Chondrocyte (in vitro differentiated cells): ENCODE measurements at regions not wholly inside any gene's neighbourhood (a gene's known extent, or its start where the extent isn't known, plus 50 kb on each side); places are given as distances from the start of the nearest gene placed in this dataset.
"Not testable (repeated sequence)": the region's sequence is repeated elsewhere in the genome, so short reads cannot be mapped to it uniquely, and the experiment has no call there.

Experiments
- DNase-seq: peaks from one replicate; pipeline ENCODE4 v3.0.0; 2021; ENCODE audit warnings: mixed read lengths, low spot score
- H3K27ac Mint-ChIP-seq: one replicate; pipeline ENCODE4 v1.8.0; 2021; ENCODE audit warnings: mild to moderate bottlenecking, moderate library complexity, mixed read lengths; ENCODE audit not compliant: unreplicated experiment
- H3K27me3 Mint-ChIP-seq: 2 replicates; pipeline ENCODE4 v1.8.0; 2021; ENCODE audit warnings: low read depth, mixed read lengths
- H3K36me3 Mint-ChIP-seq: 2 replicates; pipeline ENCODE4 v1.8.0; 2021; ENCODE audit warnings: low read depth, mixed read lengths
- H3K4me1 Mint-ChIP-seq: 2 replicates; pipeline ENCODE4 v1.8.0; 2021; ENCODE audit warnings: low read depth, mild to moderate bottlenecking, mixed read lengths
- H3K4me3 Mint-ChIP-seq: one replicate; pipeline ENCODE4 v1.8.0; 2021; ENCODE audit warnings: mild to moderate bottlenecking, moderate library complexity, mixed read lengths; ENCODE audit not compliant: unreplicated experiment
- H3K9me3 Mint-ChIP-seq: 2 replicates; pipeline ENCODE4 v1.8.0; 2021; ENCODE audit warnings: low read depth, mixed read lengths
- TF ChIP-seq, protein P1 (sequence below): fragments of 200-600 bp; sonication (generic); IDR thresholded peaks from 2 replicates; pipeline ENCODE4 v1.5.0; 2021; ENCODE audit warnings: antibody characterized with exemption, mild to moderate bottlenecking, moderate library complexity

DNA sequence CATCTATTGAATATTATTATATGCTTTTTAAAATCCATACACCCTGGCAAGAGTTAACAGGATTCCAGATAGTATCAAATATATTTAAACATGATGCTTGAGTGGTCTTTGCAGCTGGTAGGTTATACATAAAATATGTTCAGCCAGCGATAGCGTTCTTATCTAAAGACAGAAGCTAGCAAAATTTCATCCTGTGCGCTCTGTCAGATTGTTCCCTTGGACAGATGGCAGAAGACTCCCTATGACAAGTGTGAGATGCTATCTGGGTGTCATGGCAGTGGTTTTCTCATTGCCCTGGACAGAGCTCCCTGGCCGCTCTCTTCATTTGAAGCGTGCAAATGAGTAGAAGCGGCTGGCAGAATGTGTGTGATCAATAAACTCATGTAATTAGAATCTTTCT is 175.2 kb upstream of the SOX14 start:
- TF ChIP-seq, protein P1, sequence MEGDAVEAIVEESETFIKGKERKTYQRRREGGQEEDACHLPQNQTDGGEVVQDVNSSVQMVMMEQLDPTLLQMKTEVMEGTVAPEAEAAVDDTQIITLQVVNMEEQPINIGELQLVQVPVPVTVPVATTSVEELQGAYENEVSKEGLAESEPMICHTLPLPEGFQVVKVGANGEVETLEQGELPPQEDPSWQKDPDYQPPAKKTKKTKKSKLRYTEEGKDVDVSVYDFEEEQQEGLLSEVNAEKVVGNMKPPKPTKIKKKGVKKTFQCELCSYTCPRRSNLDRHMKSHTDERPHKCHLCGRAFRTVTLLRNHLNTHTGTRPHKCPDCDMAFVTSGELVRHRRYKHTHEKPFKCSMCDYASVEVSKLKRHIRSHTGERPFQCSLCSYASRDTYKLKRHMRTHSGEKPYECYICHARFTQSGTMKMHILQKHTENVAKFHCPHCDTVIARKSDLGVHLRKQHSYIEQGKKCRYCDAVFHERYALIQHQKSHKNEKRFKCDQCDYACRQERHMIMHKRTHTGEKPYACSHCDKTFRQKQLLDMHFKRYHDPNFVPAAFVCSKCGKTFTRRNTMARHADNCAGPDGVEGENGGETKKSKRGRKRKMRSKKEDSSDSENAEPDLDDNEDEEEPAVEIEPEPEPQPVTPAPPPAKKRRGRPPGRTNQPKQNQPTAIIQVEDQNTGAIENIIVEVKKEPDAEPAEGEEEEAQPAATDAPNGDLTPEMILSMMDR, result no peak
- Mint-ChIP-seq H3K4me3 (no peak overlapping the region), H3K9me3 (peaks cover 5% of the 10 kb centered on the region), H3K27ac (no peak overlapping the region), H3K4me1 (no peaks in the 10 kb centered on the region), H3K27me3 (no peaks in the 10 kb centered on the region), H3K36me3 (no peaks in the 10 kb centered on the region)
- no peak for DNase-seq

DNA sequence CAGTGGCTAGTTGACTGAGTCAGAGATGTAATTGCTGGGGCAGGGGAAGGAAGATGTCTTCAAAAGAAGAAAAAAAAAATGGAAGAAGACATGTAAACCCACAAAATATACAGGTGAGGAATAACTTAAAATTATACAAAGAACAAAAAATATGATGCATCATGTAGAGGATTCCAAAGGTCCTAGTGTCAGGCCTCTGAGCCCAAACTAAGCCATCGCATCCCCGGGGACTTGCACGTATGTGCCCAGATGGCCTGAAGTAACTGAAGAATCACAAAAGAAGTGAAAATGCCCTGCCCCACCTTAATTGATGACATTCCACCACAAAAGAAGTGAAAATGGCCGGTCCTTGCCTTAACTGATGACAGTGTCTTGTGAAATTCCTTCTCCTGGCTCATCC is 168.7 kb upstream of the SOX14 start:
- not testable (repeated sequence) for DNase-seq, H3K27ac Mint-ChIP-seq, H3K36me3 Mint-ChIP-seq, H3K4me1 Mint-ChIP-seq, H3K27me3 Mint-ChIP-seq, H3K4me3 Mint-ChIP-seq
- H3K9me3 Mint-ChIP-seq, result peaks cover 18% of the 10 kb centered on the region

DNA sequence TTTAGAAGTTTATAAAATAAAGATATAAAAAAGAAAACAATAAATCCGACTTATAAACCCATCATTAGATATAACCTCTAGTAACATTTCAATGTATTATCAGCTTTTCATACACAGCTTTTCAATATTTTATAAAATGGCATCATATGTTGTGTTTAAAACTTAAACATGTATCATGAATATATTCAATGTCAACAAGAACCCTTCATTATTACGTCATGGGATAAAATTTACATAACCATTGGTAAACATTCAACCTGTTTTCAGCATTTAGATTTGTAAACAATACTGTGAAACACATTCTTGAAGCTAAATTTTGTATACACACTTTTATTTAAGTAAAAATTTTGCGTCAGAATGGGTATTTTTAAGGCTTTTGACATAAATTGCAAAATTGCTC is 153.4 kb upstream of the SOX14 start:
- TF ChIP-seq, protein P1, result no peak
- Mint-ChIP-seq H3K27ac (no peak overlapping the region), H3K27me3 (peaks cover 2% of the 10 kb centered on the region), H3K4me3 (no peak overlapping the region), H3K9me3 (no peaks in the 10 kb centered on the region), H3K4me1 (no peaks in the 10 kb centered on the region), H3K36me3 (no peaks in the 10 kb centered on the region)
- DNase-seq, result no peak

DNA sequence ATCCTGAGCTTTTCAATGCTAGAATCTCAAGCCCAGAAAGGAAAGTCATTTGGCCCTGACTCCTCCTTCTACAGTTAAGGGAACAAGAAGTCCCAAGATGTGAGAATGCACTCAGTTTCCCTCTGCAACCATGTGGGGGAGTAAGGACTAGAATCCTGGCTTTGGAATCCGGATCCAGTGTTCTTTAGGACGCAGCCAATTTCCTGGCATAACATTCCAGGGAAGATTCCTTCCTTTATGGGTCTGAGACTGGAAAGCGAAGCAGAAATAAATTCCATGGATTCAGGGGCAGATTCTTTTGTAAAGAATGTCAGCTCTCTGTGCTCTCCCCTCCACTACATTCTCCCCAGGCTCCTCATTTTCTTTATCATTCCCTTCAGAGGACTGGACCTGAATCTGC is 151.8 kb upstream of the SOX14 start:
- TF ChIP-seq, protein P1, result no peak
- H3K36me3 Mint-ChIP-seq, result no peaks in the 10 kb centered on the region
- H3K4me1 Mint-ChIP-seq, result no peaks in the 10 kb centered on the region
- no peak overlapping the region for H3K4me3 Mint-ChIP-seq
- no peak for DNase-seq
- no peaks in the 10 kb centered on the region for H3K9me3 Mint-ChIP-seq
- H3K27ac Mint-ChIP-seq, result no peak overlapping the region
- peaks cover 2% of the 10 kb centered on the region for H3K27me3 Mint-ChIP-seq

DNA sequence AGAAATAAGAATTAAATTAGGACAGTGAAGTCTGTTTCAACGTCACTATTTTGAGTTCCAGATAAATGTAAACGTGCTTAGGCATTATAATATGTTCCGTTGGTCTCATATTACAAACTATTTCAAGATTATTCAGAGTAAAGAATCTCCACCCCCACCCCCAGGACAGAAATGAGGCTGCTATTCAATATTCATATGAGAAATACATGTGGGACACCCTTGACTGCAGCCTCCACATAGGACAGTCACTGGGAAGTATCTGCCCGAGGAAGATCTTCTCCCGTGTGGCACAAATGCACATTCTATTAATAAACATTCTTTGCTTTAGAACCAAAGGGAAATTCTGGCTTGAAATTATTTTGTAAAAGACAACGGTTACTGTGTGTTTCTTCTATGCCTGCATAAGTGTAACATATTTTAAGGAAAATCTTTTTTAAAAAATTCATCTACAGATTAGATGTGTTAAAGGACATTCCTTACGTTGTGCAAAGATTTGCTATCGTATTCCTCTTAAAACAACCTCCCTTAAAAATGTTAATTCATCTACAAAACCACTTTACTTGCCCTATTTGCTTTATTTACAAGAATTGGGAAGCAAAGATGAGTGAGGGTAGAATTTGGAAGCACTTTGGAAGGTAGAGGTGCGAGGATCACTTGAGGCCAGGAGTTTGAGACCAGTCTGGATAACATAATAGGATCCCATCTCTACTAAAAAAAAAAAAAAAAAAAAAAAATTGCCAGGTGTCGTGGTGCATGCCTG is 148.3 kb upstream of the SOX14 start:
- Mint-ChIP-seq H3K9me3 (peaks cover 6% of the 10 kb centered on the region), H3K27ac (no peak overlapping the region), H3K36me3 (no peaks in the 10 kb centered on the region), H3K4me3 (no peak overlapping the region), H3K4me1 (no peaks in the 10 kb centered on the region), H3K27me3 (peaks cover 2% of the 10 kb centered on the region)
- TF ChIP-seq, protein P1, result no peak
- no peak for DNase-seq
